ENCODE measurements at regions not wholly inside any gene's neighbourhood (a gene's known extent, or its start where the extent isn't known, plus 50 kb on each side); places are given as distances from the start of the nearest gene placed in this dataset.
"Not testable (repeated sequence)": the region's sequence is repeated elsewhere in the genome, so short reads cannot be mapped to it uniquely, and the experiment has no call there.

DNA sequence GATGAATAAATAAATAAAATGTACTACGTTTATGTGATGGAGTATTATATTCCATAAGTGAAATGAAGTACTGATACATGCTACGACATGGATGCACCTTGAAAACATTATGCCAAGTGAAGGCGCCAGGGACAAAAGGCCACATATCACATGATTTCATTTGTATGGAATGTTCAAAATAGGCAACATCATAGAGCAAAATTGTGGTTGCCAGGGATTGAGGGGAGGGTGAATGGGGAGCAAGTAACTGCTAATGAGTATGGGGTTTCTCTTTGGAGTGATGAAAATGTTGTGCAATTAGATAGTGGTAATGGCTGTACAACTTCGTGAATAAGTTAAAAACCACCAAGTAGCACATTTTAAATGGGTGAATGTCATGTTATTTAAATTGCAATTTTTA, 132.8 kb downstream of the SLC38A4 start:
- H3K4me3 ChIP-seq (ENCODE audit: low read length in 3 of 3): no peak overlapping the region
- FAIRE-seq: no peak

DNA sequence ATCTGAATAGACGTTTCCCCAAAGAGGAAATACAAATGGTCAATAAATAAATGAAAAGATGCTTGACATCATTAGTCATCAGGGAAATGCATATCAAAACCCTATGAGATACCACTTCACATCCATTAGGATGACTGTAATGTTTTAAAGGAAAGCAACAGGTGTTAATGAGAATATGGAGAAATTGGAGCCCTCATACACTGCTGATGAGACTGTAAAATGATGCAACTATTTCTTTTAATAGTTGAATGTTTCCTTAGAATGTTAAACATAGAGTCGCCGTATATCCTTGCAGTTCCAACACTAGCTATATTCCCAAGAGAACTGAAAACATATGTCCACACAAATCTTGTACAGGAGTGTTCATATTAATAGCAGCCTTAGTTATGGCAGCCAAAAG, 133.2 kb downstream of the SLC38A4 start:
- Histone ChIP-seq H3K4me1 (ENCODE audit: control insufficient read depth in 2 of 3, insufficient read depth in 2 of 3, low read depth in 1 of 3, low read length in 3 of 3) (no peaks in the 10 kb centered on the region), H3K4me3 (ENCODE audit: low read length in 3 of 3) (no peak overlapping the region), H3K27ac (ENCODE audit: low read depth in 2 of 2, low read length in 2 of 2) (no peak overlapping the region), H3K36me3 (ENCODE audit: control insufficient read depth in 2 of 3, insufficient read depth in 3 of 3, low read length in 3 of 3) (no peaks in the 10 kb centered on the region), H3K9me3 (ENCODE audit: control insufficient read depth in 2 of 3, insufficient read depth in 1 of 3, low read length in 3 of 3) (peaks cover 0 to 3% (median 0%) of the 10 kb centered on the region in 3 donors), H3K27me3 (ENCODE audit: control insufficient read depth, insufficient read depth, low read length) (no peaks in the 10 kb centered on the region), H3K9ac (ENCODE audit: low read length in 3 of 3) (no peak overlapping the region)
- intact Hi-C loops (cut with DNase I): no loop called here
- TF ChIP-seq, protein P1, sequence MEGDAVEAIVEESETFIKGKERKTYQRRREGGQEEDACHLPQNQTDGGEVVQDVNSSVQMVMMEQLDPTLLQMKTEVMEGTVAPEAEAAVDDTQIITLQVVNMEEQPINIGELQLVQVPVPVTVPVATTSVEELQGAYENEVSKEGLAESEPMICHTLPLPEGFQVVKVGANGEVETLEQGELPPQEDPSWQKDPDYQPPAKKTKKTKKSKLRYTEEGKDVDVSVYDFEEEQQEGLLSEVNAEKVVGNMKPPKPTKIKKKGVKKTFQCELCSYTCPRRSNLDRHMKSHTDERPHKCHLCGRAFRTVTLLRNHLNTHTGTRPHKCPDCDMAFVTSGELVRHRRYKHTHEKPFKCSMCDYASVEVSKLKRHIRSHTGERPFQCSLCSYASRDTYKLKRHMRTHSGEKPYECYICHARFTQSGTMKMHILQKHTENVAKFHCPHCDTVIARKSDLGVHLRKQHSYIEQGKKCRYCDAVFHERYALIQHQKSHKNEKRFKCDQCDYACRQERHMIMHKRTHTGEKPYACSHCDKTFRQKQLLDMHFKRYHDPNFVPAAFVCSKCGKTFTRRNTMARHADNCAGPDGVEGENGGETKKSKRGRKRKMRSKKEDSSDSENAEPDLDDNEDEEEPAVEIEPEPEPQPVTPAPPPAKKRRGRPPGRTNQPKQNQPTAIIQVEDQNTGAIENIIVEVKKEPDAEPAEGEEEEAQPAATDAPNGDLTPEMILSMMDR (IDR thresholded peaks at IDR 0.05; ENCODE audit: borderline replicate concordance, extremely low read depth, insufficient read depth): no peak
- DNase-seq (no peak), FAIRE-seq (no peak)

More for the DNA sequence above, 132.8 kb downstream of the SLC38A4 start:
- Histone ChIP-seq H3K9ac (ENCODE audit: low read length in 3 of 3) (no peak overlapping the region), H3K4me1 (ENCODE audit: control insufficient read depth in 2 of 3, insufficient read depth in 2 of 3, low read depth in 1 of 3, low read length in 3 of 3) (no peaks in the 10 kb centered on the region), H3K36me3 (ENCODE audit: control insufficient read depth in 2 of 3, insufficient read depth in 3 of 3, low read length in 3 of 3) (no peaks in the 10 kb centered on the region), H3K27ac (ENCODE audit: low read depth in 2 of 2, low read length in 2 of 2) (no peak overlapping the region), H3K9me3 (ENCODE audit: control insufficient read depth in 2 of 3, insufficient read depth in 1 of 3, low read length in 3 of 3) (peaks cover 0 to 4% (median 0%) of the 10 kb centered on the region in 3 donors), H3K27me3 (ENCODE audit: control insufficient read depth, insufficient read depth, low read length) (no peaks in the 10 kb centered on the region)
- TF ChIP-seq, protein P1 (IDR thresholded peaks at IDR 0.05; ENCODE audit: borderline replicate concordance, extremely low read depth, insufficient read depth): no peak
- no peak for DNase-seq
- intact Hi-C loops (cut with DNase I): no loop called here

DNA sequence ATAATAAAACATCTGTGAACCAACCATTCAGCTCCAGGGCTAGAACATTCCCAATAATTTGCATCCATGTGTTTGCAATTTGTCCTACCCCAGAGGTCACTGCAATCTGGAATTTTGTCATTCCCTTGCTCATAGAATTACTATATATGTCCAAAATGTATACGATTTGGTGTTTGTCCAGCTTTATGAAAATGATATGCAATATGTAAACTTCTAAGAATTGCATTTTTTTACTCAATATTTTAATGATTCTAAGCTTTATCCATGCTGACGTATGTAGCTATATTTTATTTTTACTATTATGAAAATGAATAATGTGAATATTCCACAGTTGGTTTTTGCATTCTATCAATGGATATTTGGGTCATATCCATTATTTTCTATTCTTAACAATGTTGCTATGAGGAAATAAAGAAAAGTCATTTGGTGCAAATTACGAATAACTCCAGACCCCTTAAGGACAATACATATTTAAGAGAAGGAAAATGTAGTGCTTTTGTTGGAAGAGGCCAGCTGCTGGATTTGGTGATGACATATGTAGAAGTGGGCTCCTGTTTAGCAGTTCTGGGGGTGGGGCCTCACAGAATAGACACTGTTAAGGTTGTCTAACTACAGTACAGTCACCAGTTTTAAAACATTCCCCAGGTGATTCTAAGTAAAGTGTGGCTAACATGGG, 139.4 kb downstream of the SLC38A4 start:
- DNase-seq (no peak), FAIRE-seq (no peak)
- Histone ChIP-seq H3K27ac (ENCODE audit: low read depth in 2 of 2, low read length in 2 of 2) (no peak overlapping the region), H3K9me3 (ENCODE audit: control insufficient read depth in 2 of 3, insufficient read depth in 1 of 3, low read length in 3 of 3) (no peaks in the 10 kb centered on the region), H3K27me3 (ENCODE audit: control insufficient read depth, insufficient read depth, low read length) (no peaks in the 10 kb centered on the region), H3K9ac (ENCODE audit: low read length in 3 of 3) (no peak overlapping the region), H3K36me3 (ENCODE audit: control insufficient read depth in 2 of 3, insufficient read depth in 3 of 3, low read length in 3 of 3) (no peaks in the 10 kb centered on the region), H3K4me1 (ENCODE audit: control insufficient read depth in 2 of 3, insufficient read depth in 2 of 3, low read depth in 1 of 3, low read length in 3 of 3) (no peaks in the 10 kb centered on the region), H3K4me3 (ENCODE audit: low read length in 3 of 3) (no peak overlapping the region)
- TF ChIP-seq, protein P1 (IDR thresholded peaks at IDR 0.05; ENCODE audit: borderline replicate concordance, extremely low read depth, insufficient read depth): no peak
- intact Hi-C loops (cut with DNase I): no loop called here

DNA sequence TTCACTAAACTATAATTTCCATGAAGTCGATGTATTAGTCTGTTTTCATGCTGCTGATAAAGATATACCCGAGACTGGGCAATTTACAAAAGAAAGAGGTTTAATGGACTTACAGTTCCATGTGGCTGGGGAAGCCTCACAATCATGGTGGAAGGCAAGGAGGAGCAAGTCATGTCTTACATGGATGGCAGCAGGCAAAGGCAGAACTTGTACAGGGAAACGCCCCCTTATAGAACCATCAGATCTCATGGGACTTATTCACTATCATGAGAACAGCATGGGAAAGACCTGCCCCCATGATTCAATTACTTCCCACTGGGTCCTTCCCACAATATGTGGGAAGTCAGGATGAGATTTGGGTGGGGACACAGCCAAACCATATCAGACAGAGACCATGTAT, 141.6 kb downstream of the SLC38A4 start:
- H3K9ac ChIP-seq (ENCODE audit: low read length in 3 of 3); H3K36me3 ChIP-seq (ENCODE audit: control insufficient read depth in 2 of 3, insufficient read depth in 3 of 3, low read length in 3 of 3); H3K4me3 ChIP-seq (ENCODE audit: low read length in 3 of 3); H3K27me3 ChIP-seq (ENCODE audit: control insufficient read depth, insufficient read depth, low read length); FAIRE-seq; DNase-seq; intact Hi-C loops (cut with DNase I); H3K4me1 ChIP-seq (ENCODE audit: control insufficient read depth in 2 of 3, insufficient read depth in 2 of 3, low read depth in 1 of 3, low read length in 3 of 3); H3K9me3 ChIP-seq (ENCODE audit: control insufficient read depth in 2 of 3, insufficient read depth in 1 of 3, low read length in 3 of 3); H3K27ac ChIP-seq (ENCODE audit: low read depth in 2 of 2, low read length in 2 of 2): not testable (repeated sequence)

All from kidney (tissue), 13 donors.